Naive thymus-derived CD4-positive, alpha-beta T cell (primary cell): ENCODE measurements at regions not wholly inside any gene's neighbourhood (a gene's known extent, or its start where the extent isn't known, plus 50 kb on each side); places are given as distances from the start of the nearest gene placed in this dataset.

Source experiments
- ATAC-seq: fragments of 150-1000 bp; cut with Tn5 transposase; 2 replicates; pipeline ENCODE4 v1.10.0; 2021; ENCODE audit warnings: mild to moderate bottlenecking, moderate library complexity
- CTCF ChIA-PET: fragments of 350-600 bp; sonication (Branson Sonifier 250); formaldehyde crosslinking; loops from one replicate; lab custom pipeline; 2021; ENCODE audit warnings: antibody characterized with exemption; lab: Charles Lee
- POLR2A ChIA-PET: fragments of 350-600 bp; sonication (Branson Sonifier 250); formaldehyde crosslinking; loops from one replicate; lab custom pipeline; 2021; ENCODE audit warnings: antibody characterized with exemption, inconsistent platforms; lab: Charles Lee
- DNase-seq, 9 donors: peaks; one replicate each; pipeline versions ENCODE4 v3.0.0 to v3.0.0-alpha.2; 2020 to 2022; ENCODE audit warnings: mixed read lengths in 1 of 9
- H3K27ac ChIP-seq: one replicate; pipeline ENCODE4 v1.7.0; 2013; ENCODE audit warnings: mild to moderate bottlenecking, low read depth, low read length, moderate library complexity
- H3K27me3 ChIP-seq, 2 donors: one replicate each; pipeline ENCODE4 v1.7.0; 2013; ENCODE audit warnings: low read length in 2 of 2, mild to moderate bottlenecking in 2 of 2, moderate library complexity in 2 of 2; ENCODE audit not compliant: control insufficient read depth in 2 of 2, insufficient read depth in 2 of 2
- H3K36me3 ChIP-seq, 3 experiments: 1 replicate in 2 of 3; 2 replicates in 1 of 3; pipeline ENCODE4 v1.7.0; 2013; ENCODE audit warnings: low read length in 3 of 3, mild to moderate bottlenecking in 3 of 3, moderate library complexity in 1 of 3; ENCODE audit not compliant: insufficient read depth in 3 of 3, control insufficient read depth in 2 of 3
- H3K4me1 ChIP-seq, 2 donors: one replicate each; pipeline ENCODE4 v1.7.0; 2013; ENCODE audit warnings: low read length in 2 of 2, mild to moderate bottlenecking in 2 of 2, moderate library complexity in 1 of 2; ENCODE audit not compliant: control insufficient read depth in 2 of 2, insufficient read depth in 2 of 2
- H3K4me3 ChIP-seq: 2 replicates; pipeline ENCODE4 v1.7.0; 2013; ENCODE audit warnings: mild to moderate bottlenecking, low read length
- H3K9me3 ChIP-seq, 3 experiments: 1 replicate in 2 of 3; 2 replicates in 1 of 3; pipeline ENCODE4 v1.7.0; 2013; ENCODE audit warnings: low read length in 3 of 3; ENCODE audit not compliant: control insufficient read depth in 2 of 3
- H3K27ac Mint-ChIP-seq, 9 donors: one replicate each; pipeline ENCODE4 v1.8.0; 2020 to 2022; ENCODE audit warnings: mixed read lengths in 9 of 9, mild to moderate bottlenecking in 8 of 9, moderate library complexity in 5 of 9, inconsistent platforms in 2 of 9
- H3K27me3 Mint-ChIP-seq, 5 donors: one replicate each; pipeline ENCODE4 v1.8.0; 2021 to 2022; ENCODE audit warnings: mixed read lengths in 5 of 5, mild to moderate bottlenecking in 1 of 5
- H3K36me3 Mint-ChIP-seq, 5 donors: one replicate each; pipeline ENCODE4 v1.8.0; 2020 to 2022; ENCODE audit warnings: mixed read lengths in 5 of 5, mild to moderate bottlenecking in 3 of 5, inconsistent platforms in 1 of 5
- H3K4me1 Mint-ChIP-seq, 7 donors: one replicate each; pipeline ENCODE4 v1.8.0; 2020 to 2022; ENCODE audit warnings: mixed read lengths in 7 of 7, mild to moderate bottlenecking in 3 of 7, inconsistent platforms in 1 of 7
- H3K4me3 Mint-ChIP-seq, 10 donors: one replicate each; pipeline ENCODE4 v1.8.0; 2020 to 2022; ENCODE audit warnings: mild to moderate bottlenecking in 10 of 10, mixed read lengths in 10 of 10, moderate library complexity in 6 of 10, inconsistent platforms in 2 of 10
- H3K9me3 Mint-ChIP-seq, 11 donors: one replicate each; pipeline ENCODE4 v1.8.0; 2020 to 2022; ENCODE audit warnings: mixed read lengths in 11 of 11, mild to moderate bottlenecking in 4 of 11, inconsistent platforms in 1 of 11, moderate library complexity in 1 of 11
- intact Hi-C, 2 donors: fragments of 100-400 bp; cut with micrococcal nuclease; formaldehyde crosslinking; loops; one replicate each; pipeline ENCODE4 v1.15.1; 2023

DNA sequence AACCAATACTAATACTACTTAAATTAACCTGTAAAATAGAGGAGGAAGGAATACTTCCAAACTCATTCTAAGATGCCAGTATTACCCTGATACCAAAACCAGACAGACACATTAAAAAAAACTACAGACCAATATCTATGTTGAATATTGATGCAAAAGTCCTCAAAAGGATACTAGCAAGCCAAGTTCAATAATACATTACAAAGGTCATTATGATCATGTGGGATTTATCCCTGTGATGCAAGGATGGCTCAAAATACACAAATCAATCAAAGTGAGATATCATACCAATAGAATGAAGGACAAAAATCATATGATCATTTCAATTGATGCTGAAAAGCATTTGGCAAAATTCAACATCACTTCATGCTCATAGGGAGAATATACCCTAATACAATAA, 97.2 kb upstream of the ATXN7L3B start:
- intact Hi-C loops: no loop called here
- ChIA-PET CTCF (no interaction called here), POLR2A (no interaction called here)
- H3K36me3 Mint-ChIP-seq: no peaks in the 10 kb centered on the region
- H3K27me3 Mint-ChIP-seq: peaks cover 0 to 18% (median 14%) of the 10 kb centered on the region in 5 donors
- ATAC-seq: no peak
- no peak overlapping the region for H3K4me3 Mint-ChIP-seq
- H3K9me3 Mint-ChIP-seq: peaks cover 0 to 1% (median 0%) of the 10 kb centered on the region in 11 donors
- Histone ChIP-seq H3K9me3 (no peaks in the 10 kb centered on the region), H3K4me3 (no peak overlapping the region), H3K4me1 (no peaks in the 10 kb centered on the region), H3K27ac (no peak overlapping the region), H3K27me3 (no peaks in the 10 kb centered on the region), H3K36me3 (no peaks in the 10 kb centered on the region)
- no peaks in the 10 kb centered on the region for H3K4me1 Mint-ChIP-seq
- no peak for DNase-seq
- no peak overlapping the region for H3K27ac Mint-ChIP-seq

DNA sequence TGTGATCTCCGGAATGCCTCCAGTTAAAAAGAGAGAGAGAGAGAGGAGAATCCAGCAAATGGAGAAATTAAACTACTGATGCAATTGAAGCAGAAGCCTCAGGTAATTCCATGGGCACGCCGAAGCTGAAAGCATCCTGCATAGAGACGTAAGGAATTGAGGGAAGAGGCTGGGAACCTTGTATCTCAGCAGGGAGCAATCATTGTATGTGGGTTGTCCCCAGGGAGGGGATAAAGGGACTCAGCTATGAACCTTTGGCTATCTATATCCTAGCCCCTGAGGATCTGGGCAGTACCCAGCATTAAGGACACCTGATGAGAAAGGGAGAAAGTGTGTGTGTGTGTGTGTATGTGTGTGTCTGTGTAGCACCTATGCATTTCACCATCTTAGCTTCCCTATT, 95.8 kb upstream of the ATXN7L3B start:
- Mint-ChIP-seq H3K9me3 (no peaks in the 10 kb centered on the region), H3K4me1 (no peaks in the 10 kb centered on the region), H3K27ac (no peak overlapping the region), H3K27me3 (peaks cover 0 to 18% (median 14%) of the 10 kb centered on the region in 5 donors), H3K4me3 (no peak overlapping the region), H3K36me3 (no peaks in the 10 kb centered on the region)
- no peak for DNase-seq
- Histone ChIP-seq H3K27me3 (no peaks in the 10 kb centered on the region), H3K4me3 (no peak overlapping the region), H3K27ac (no peak overlapping the region), H3K36me3 (no peaks in the 10 kb centered on the region), H3K9me3 (no peaks in the 10 kb centered on the region), H3K4me1 (no peaks in the 10 kb centered on the region)
- ChIA-PET POLR2A (no interaction called here), CTCF (no interaction called here)
- intact Hi-C loops: no loop called here
- ATAC-seq: no peak

DNA sequence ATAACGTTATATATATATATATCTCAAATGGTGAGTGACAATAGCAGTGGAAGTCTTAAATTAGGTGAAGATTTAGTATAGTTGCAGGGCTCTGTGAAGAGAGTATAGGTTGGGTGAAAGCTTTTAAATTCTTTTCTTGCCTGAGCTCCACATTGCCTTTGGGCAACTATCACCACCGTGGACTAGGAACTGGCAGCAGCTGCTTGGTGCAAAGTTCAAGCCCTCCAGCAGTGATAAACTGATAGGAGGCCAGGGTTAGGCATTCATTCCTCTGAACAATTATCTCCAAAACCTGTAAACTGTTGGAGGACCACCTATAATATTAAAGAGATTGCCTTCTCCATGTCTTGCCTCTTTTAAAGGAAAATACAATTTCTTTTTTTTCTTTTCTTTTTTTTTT, 91.2 kb upstream of the ATXN7L3B start:
- Histone ChIP-seq H3K4me3 (no peak overlapping the region), H3K4me1 (no peaks in the 10 kb centered on the region), H3K9me3 (no peaks in the 10 kb centered on the region), H3K36me3 (no peaks in the 10 kb centered on the region), H3K27ac (no peak overlapping the region), H3K27me3 (peaks cover 0 to 3% of the 10 kb centered on the region in 2 donors)
- H3K27me3 Mint-ChIP-seq: peaks cover 0 to 9% (median 6%) of the 10 kb centered on the region in 5 donors
- ATAC-seq (no peak), DNase-seq (no peak)
- H3K4me3 Mint-ChIP-seq: no peak overlapping the region
- CTCF ChIA-PET: no interaction called here
- no peaks in the 10 kb centered on the region for H3K9me3 Mint-ChIP-seq
- H3K4me1 Mint-ChIP-seq: no peaks in the 10 kb centered on the region
- POLR2A ChIA-PET: no interaction called here
- intact Hi-C loops: no loop called here
- H3K36me3 Mint-ChIP-seq: no peaks in the 10 kb centered on the region
- H3K27ac Mint-ChIP-seq: no peak overlapping the region

- no peaks in the 10 kb centered on the region for H3K4me1 ChIP-seq
- Mint-ChIP-seq H3K4me3 (no peak overlapping the region), H3K27ac (no peak overlapping the region), H3K4me1 (no peaks in the 10 kb centered on the region), H3K9me3 (no peaks in the 10 kb centered on the region), H3K36me3 (no peaks in the 10 kb centered on the region), H3K27me3 (peaks cover 0 to 9% (median 6%) of the 10 kb centered on the region in 5 donors)
- POLR2A ChIA-PET: interaction anchor here (0.6 kb wide), 1 partner anchor 790 kb away, joined by 3 read pairs; no protein-coding TSS in a partner anchor
- peaks cover 0 to 3% of the 10 kb centered on the region in 2 donors for H3K27me3 ChIP-seq
- CTCF ChIA-PET: no interaction called here
- no peak overlapping the region for H3K4me3 ChIP-seq
- no peaks in the 10 kb centered on the region for H3K36me3 ChIP-seq
- H3K9me3 ChIP-seq: no peaks in the 10 kb centered on the region
- ATAC-seq (no peak), DNase-seq (no peak)
- H3K27ac ChIP-seq: no peak overlapping the region
- intact Hi-C loops: no loop called here
Measured at GRCh38 chr12:74449872-74450271, 87.8 kb upstream of the ATXN7L3B start.

- Histone ChIP-seq H3K4me1 (no peaks in the 10 kb centered on the region), H3K27me3 (peaks cover 0 to 3% of the 10 kb centered on the region in 2 donors), H3K9me3 (no peaks in the 10 kb centered on the region), H3K27ac (no peak overlapping the region), H3K36me3 (no peaks in the 10 kb centered on the region), H3K4me3 (no peak overlapping the region)
- H3K36me3 Mint-ChIP-seq: no peaks in the 10 kb centered on the region
- no peak overlapping the region for H3K4me3 Mint-ChIP-seq
- POLR2A ChIA-PET: no interaction called here
- CTCF ChIA-PET: no interaction called here
- no peaks in the 10 kb centered on the region for H3K9me3 Mint-ChIP-seq
- H3K27ac Mint-ChIP-seq: no peak overlapping the region
- ATAC-seq: no peak
- no peaks in the 10 kb centered on the region for H3K4me1 Mint-ChIP-seq
- H3K27me3 Mint-ChIP-seq: peaks cover 0 to 3% (median 0%) of the 10 kb centered on the region in 5 donors
- intact Hi-C loops: no loop called here
- DNase-seq: no peak
Measured at GRCh38 chr12:74454109-74454508, 83.5 kb upstream of the ATXN7L3B start.

GRCh38 chr12:74455429-74455828, 82.2 kb upstream of the ATXN7L3B start:
- H3K9me3 ChIP-seq: no peaks in the 10 kb centered on the region
- Mint-ChIP-seq H3K4me3 (no peak overlapping the region), H3K4me1 (no peaks in the 10 kb centered on the region), H3K27me3 (no peaks in the 10 kb centered on the region), H3K9me3 (peaks cover 0 to 2% (median 0%) of the 10 kb centered on the region in 11 donors), H3K27ac (no peak overlapping the region), H3K36me3 (no peaks in the 10 kb centered on the region)
- POLR2A ChIA-PET: no interaction called here
- H3K27me3 ChIP-seq: no peaks in the 10 kb centered on the region
- H3K36me3 ChIP-seq: no peaks in the 10 kb centered on the region
- CTCF ChIA-PET: no interaction called here
- no peaks in the 10 kb centered on the region for H3K4me1 ChIP-seq
- H3K4me3 ChIP-seq: no peak overlapping the region
- DNase-seq: no peak
- no peak overlapping the region for H3K27ac ChIP-seq
- intact Hi-C loops: no loop called here
- no peak for ATAC-seq

GRCh38 chr12:74456431-74456830, 81.2 kb upstream of the ATXN7L3B start:
- intact Hi-C loops: no loop called here
- H3K4me1 ChIP-seq: no peaks in the 10 kb centered on the region
- Mint-ChIP-seq H3K36me3 (no peaks in the 10 kb centered on the region), H3K4me1 (no peaks in the 10 kb centered on the region), H3K27ac (no peak overlapping the region), H3K4me3 (no peak overlapping the region), H3K27me3 (no peaks in the 10 kb centered on the region), H3K9me3 (peaks cover 0 to 3% (median 0%) of the 10 kb centered on the region in 11 donors)
- ATAC-seq (no peak), DNase-seq (no peak)
- CTCF ChIA-PET: no interaction called here
- H3K4me3 ChIP-seq: no peak overlapping the region
- H3K9me3 ChIP-seq: no peaks in the 10 kb centered on the region
- POLR2A ChIA-PET: no interaction called here
- H3K36me3 ChIP-seq: no peaks in the 10 kb centered on the region
- H3K27ac ChIP-seq: no peak overlapping the region
- H3K27me3 ChIP-seq: no peaks in the 10 kb centered on the region
